Hepatocyte (in vitro differentiated cells): ENCODE measurements at regions not wholly inside any gene's neighbourhood (a gene's known extent, or its start where the extent isn't known, plus 50 kb on each side); places are given as distances from the start of the nearest gene placed in this dataset.

Source experiments
- DNase-seq: peaks from one replicate; pipeline ENCODE4 v3.0.0-alpha.2; 2016; ENCODE audit warnings: low spot score
- H2AFZ ChIP-seq: fragments of 200-600 bp; sonication (generic); 2 replicates; pipeline ENCODE4 v1.6.0; 2016; ENCODE audit warnings: antibody characterized with exemption, mild to moderate bottlenecking
- H3K27ac ChIP-seq: fragments of 200-600 bp; sonication (generic); 2 replicates; pipeline ENCODE4 v1.5.1; 2016; ENCODE audit warnings: mild to moderate bottlenecking
- H3K27me3 ChIP-seq: fragments of 200-600 bp; sonication (generic); 2 replicates; pipeline ENCODE4 v1.6.1; 2016
- H3K36me3 ChIP-seq: fragments of 200-600 bp; sonication (generic); replicated peaks from 2 replicates; pipeline ENCODE4 v1.5.1; 2016; ENCODE audit warnings: low read depth; ENCODE audit not compliant: insufficient read depth
- H3K4me1 ChIP-seq: fragments of 200-600 bp; sonication (generic); 2 replicates; pipeline ENCODE4 v1.5.1; 2016; ENCODE audit warnings: mild to moderate bottlenecking, moderate library complexity; ENCODE audit not compliant: insufficient read depth
- H3K4me2 ChIP-seq: fragments of 200-600 bp; sonication (generic); 2 replicates; pipeline ENCODE4 v1.6.0; 2016
- H3K4me3 ChIP-seq: fragments of 200-600 bp; sonication (generic); 2 replicates; pipeline ENCODE4 v1.5.1; 2016; ENCODE audit warnings: mild to moderate bottlenecking
- H3K79me2 ChIP-seq: fragments of 200-600 bp; sonication (generic); 2 replicates; pipeline ENCODE4 v1.6.0; 2017; ENCODE audit warnings: mild to moderate bottlenecking
- H3K9me2 ChIP-seq: fragments of 200-600 bp; sonication (generic); replicated peaks from 2 replicates; pipeline ENCODE4 v1.6.0; 2017; ENCODE audit warnings: mild to moderate bottlenecking; ENCODE audit not compliant: insufficient read depth
- H3K9me3 ChIP-seq: fragments of 200-600 bp; sonication (generic); 2 replicates; pipeline ENCODE4 v1.5.1; 2016; ENCODE audit warnings: low read depth, mild to moderate bottlenecking
- H4K20me1 ChIP-seq: fragments of 200-600 bp; sonication (generic); 2 replicates; pipeline ENCODE4 v1.6.0; 2016; ENCODE audit warnings: mild to moderate bottlenecking; ENCODE audit not compliant: insufficient read depth, poor library complexity, severe bottlenecking
- EZH2 ChIP-seq: fragments of 200-600 bp; sonication (generic); IDR thresholded peaks from 2 replicates; pipeline ENCODE4 v1.6.1; 2016; ENCODE audit warnings: antibody characterized with exemption, mild to moderate bottlenecking, borderline replicate concordance
- EZH2phosphoT487 ChIP-seq: fragments of 200-600 bp; sonication (generic); IDR thresholded peaks from one replicate; pipeline ENCODE4 v1.6.1; 2018; ENCODE audit warnings: antibody characterized with exemption, mild to moderate bottlenecking, low read depth, moderate library complexity; ENCODE audit not compliant: unreplicated experiment, severe bottlenecking
- WGBS: methylation state at CpG from one replicate; pipeline ENCODE4 v1.1.6; 2016; ENCODE audit warnings: low lambda C conversion rate; ENCODE audit errors: missing lambda C conversion rate; 5-methylcytosine and 5-hydroxymethylcytosine counted together
- TF ChIP-seq, protein P1 (sequence below): fragments of 200-600 bp; sonication (generic); IDR thresholded peaks from 2 replicates; pipeline ENCODE4 v1.5.1; 2016; ENCODE audit warnings: antibody characterized with exemption, mild to moderate bottlenecking; ENCODE audit not compliant: poor library complexity

DNA sequence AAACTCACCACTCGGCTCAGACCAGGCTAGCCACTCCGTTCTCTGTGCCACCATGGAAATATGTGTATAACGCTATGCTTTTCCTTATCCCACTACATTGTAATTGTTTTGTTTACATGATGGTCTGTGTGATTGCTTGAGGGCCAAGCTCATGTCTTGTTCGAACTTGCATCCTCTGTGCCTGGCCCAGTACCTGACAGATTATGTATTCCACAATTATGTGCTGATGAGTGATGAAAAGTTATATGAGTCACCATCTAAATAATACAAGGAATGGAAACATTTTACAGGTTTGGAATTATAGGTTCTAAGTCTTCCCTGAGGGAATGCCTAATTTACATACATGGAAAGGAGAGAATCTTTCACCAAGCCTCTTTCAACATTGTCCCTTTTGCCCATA lies 137.4 kb downstream of the C7orf25 start:
- Histone ChIP-seq H3K27ac (no peak overlapping the region), H3K79me2 (no peaks in the 10 kb centered on the region), H3K36me3 (no peaks in the 10 kb centered on the region), H3K4me1 (no peaks in the 10 kb centered on the region), H3K4me2 (no peak overlapping the region), H3K4me3 (no peak overlapping the region), H4K20me1 (no peaks in the 10 kb centered on the region), H3K27me3 (no peaks in the 10 kb centered on the region), H2AFZ (no peak overlapping the region), H3K9me3 (no peaks in the 10 kb centered on the region), H3K9me2 (no peaks in the 10 kb centered on the region)
- no peak for DNase-seq
- 77% methylated on average over 4 of the region's 4 CpGs for WGBS
- TF ChIP-seq, protein P1, sequence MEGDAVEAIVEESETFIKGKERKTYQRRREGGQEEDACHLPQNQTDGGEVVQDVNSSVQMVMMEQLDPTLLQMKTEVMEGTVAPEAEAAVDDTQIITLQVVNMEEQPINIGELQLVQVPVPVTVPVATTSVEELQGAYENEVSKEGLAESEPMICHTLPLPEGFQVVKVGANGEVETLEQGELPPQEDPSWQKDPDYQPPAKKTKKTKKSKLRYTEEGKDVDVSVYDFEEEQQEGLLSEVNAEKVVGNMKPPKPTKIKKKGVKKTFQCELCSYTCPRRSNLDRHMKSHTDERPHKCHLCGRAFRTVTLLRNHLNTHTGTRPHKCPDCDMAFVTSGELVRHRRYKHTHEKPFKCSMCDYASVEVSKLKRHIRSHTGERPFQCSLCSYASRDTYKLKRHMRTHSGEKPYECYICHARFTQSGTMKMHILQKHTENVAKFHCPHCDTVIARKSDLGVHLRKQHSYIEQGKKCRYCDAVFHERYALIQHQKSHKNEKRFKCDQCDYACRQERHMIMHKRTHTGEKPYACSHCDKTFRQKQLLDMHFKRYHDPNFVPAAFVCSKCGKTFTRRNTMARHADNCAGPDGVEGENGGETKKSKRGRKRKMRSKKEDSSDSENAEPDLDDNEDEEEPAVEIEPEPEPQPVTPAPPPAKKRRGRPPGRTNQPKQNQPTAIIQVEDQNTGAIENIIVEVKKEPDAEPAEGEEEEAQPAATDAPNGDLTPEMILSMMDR, result no peak
- TF ChIP-seq EZH2phosphoT487 (no peak), EZH2 (no peak)

DNA sequence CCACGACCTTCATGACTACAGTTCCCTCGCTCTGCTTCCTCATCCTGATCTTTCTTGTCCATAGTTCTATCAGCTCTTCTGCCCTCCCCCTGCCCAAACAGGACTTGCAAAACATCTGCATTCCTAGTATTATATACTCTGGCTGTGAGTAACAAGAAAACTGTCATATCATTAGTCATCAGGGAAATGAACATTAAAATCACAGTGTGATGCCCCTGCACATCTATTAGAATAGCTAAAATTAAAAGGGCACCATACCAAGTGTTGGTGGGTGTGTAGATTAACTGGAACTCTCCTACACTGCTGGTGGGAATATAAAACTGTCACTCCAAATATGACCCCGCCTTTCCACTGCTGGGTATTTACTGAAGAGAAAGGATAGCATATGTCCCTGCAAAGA lies 141.8 kb downstream of the C7orf25 start:
- Histone ChIP-seq H3K27me3 (no peaks in the 10 kb centered on the region), H3K4me1 (no peaks in the 10 kb centered on the region), H3K27ac (no peak overlapping the region), H3K9me2 (no peaks in the 10 kb centered on the region), H3K4me3 (no peak overlapping the region), H3K9me3 (no peaks in the 10 kb centered on the region), H3K79me2 (no peaks in the 10 kb centered on the region), H4K20me1 (no peaks in the 10 kb centered on the region), H3K36me3 (no peaks in the 10 kb centered on the region), H3K4me2 (no peak overlapping the region), H2AFZ (no peak overlapping the region)
- TF ChIP-seq EZH2phosphoT487 (no peak), EZH2 (no peak)
- TF ChIP-seq, protein P1, result no peak
- no peak for DNase-seq
- WGBS, result 90% methylated on average over 3 of the region's 3 CpGs

DNA sequence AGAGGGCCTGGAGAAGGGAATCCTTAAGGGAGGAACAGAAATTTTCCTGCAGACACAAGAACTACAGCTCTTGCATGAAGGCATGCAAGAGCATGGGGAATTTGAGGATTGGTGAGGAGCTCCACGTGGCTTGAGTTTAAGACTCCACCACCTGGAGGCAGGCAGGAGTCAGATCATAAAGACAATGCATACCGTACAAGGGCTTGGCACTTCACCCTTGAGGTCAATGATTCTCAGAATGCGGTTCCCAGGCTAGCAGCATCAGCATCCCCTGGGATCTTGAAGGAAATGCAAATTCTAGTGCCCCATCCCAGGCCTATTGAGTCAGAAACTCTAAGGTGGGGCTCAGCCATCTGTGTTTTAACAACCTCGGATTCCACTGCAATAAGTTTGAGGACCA lies 143.8 kb downstream of the C7orf25 start:
- Histone ChIP-seq H3K27ac (no peak overlapping the region), H3K9me3 (no peaks in the 10 kb centered on the region), H3K4me3 (no peak overlapping the region), H2AFZ (no peak overlapping the region), H3K4me2 (no peak overlapping the region), H3K9me2 (no peaks in the 10 kb centered on the region), H3K27me3 (no peaks in the 10 kb centered on the region), H3K36me3 (no peaks in the 10 kb centered on the region), H3K79me2 (no peaks in the 10 kb centered on the region), H3K4me1 (no peaks in the 10 kb centered on the region), H4K20me1 (no peaks in the 10 kb centered on the region)
- TF ChIP-seq EZH2 (no peak), EZH2phosphoT487 (no peak)
- TF ChIP-seq, protein P1, result no peak
- no peak for DNase-seq
- WGBS, result 73% methylated on average over 4 of the region's 4 CpGs

DNA sequence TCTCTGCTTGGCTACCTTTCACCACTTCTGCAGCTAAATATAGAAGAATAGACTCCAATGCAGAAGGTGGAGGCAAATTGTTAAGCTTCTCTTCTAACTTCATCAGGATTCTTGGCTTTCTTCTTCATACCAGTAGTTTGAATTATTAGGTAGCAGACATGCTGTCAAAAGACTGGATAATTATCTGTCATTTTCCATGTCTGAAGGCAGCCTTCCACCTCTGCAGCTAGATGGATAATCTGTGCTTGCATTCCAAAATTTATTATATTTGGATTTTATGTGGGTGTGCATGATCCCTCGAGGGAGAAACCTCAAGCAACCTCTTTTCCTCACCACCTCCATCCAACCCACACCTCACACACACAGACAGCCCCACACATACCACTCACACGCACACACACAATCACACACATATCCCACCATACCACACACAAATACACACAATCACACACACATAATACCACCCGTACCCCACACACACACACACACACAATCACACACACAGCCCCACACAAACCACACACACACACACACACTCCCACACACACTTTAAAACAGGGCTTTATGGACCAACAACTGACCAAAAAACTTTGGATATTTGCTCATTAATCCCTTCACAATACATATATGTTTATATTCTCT lies 145.0 kb downstream of the C7orf25 start:
- H3K9me3 ChIP-seq, result no peaks in the 10 kb centered on the region
- 79% methylated on average over 3 of the region's 3 CpGs for WGBS
- no peak overlapping the region for H3K27ac ChIP-seq
- H3K9me2 ChIP-seq, result no peaks in the 10 kb centered on the region
- no peaks in the 10 kb centered on the region for H4K20me1 ChIP-seq
- H2AFZ ChIP-seq, result no peak overlapping the region
- no peak overlapping the region for H3K4me3 ChIP-seq
- no peak for DNase-seq
- no peaks in the 10 kb centered on the region for H3K27me3 ChIP-seq
- TF ChIP-seq, protein P1, result no peak
- TF ChIP-seq EZH2 (no peak), EZH2phosphoT487 (no peak)
- H3K4me2 ChIP-seq, result no peak overlapping the region
- no peaks in the 10 kb centered on the region for H3K79me2 ChIP-seq
- no peaks in the 10 kb centered on the region for H3K36me3 ChIP-seq
- no peaks in the 10 kb centered on the region for H3K4me1 ChIP-seq
